GM06990 (cell line): ENCODE measurements at regions not wholly inside any gene's neighbourhood (a gene's known extent, or its start where the extent isn't known, plus 50 kb on each side); places are given as distances from the start of the nearest gene placed in this dataset.

Source experiments
- DNase-seq: peaks from one replicate; pipeline ENCODE4 v3.0.0-alpha.2; 2011; ENCODE audit not compliant: insufficient read length; ENCODE audit errors: extremely low read depth
- H3K27me3 ChIP-seq: replicated peaks from 2 replicates; pipeline ENCODE4 v1.6.0; 2011; ENCODE audit warnings: low read length; ENCODE audit not compliant: control insufficient read depth, insufficient read depth
- H3K36me3 ChIP-seq: 2 replicates; pipeline ENCODE4 v1.5.1; 2011; ENCODE audit warnings: low read length; ENCODE audit not compliant: control insufficient read depth, insufficient read depth
- H3K4me3 ChIP-seq: replicated peaks from 2 replicates; pipeline ENCODE4 v1.5.1; 2011; ENCODE audit warnings: low read depth, mild to moderate bottlenecking, control low read depth, low read length
- CTCF ChIP-seq: IDR thresholded peaks from 2 replicates; pipeline ENCODE4 v1.5.1; 2011; ENCODE audit warnings: low read length, control low read depth, mild to moderate bottlenecking, inconsistent platforms; ENCODE audit not compliant: insufficient read depth, poor library complexity, severe bottlenecking

- no peak for TF ChIP-seq CTCF
- DNase-seq = no peak
- no peaks in the 10 kb centered on the region for H3K36me3 ChIP-seq
- H3K27me3 ChIP-seq = no peaks in the 10 kb centered on the region
- H3K4me3 ChIP-seq = no peak overlapping the region
Observed at GRCh38 chr2:106745468-106745867, 140.5 kb downstream of the ST6GAL2 start.

- no peaks in the 10 kb centered on the region for H3K27me3 ChIP-seq
- no peak for TF ChIP-seq CTCF
- H3K36me3 ChIP-seq = no peaks in the 10 kb centered on the region
- no peak for DNase-seq
- no peak overlapping the region for H3K4me3 ChIP-seq
Observed at GRCh38 chr2:106749823-106750222, 136.1 kb downstream of the ST6GAL2 start.
